ENCODE measurements at regions not wholly inside any gene's neighbourhood (a gene's known extent, or its start where the extent isn't known, plus 50 kb on each side); places are given as distances from the start of the nearest gene placed in this dataset.

DNA sequence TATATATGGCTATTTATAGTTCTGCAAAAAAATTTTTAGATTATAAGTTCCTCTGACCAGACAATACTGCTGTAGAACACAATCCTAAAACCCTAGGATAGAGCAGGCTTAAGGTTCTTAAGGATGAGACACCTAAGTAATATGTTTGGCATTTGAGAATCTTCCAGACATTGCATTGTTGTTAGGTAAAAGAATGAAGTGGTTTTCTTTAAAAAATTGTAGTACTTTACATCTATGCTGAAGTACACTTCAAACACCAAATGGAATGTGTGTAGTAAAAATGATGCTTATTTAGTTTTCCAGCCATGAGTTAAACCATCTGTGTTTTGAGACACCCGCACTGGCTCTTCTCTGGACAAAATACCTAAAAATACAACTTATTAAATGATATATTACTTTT is 857.7 kb downstream of the OTOL1 start:
- no peak for DNase-seq
- Histone ChIP-seq H3K9me3 (replicated peaks in 1 of 3) (no peaks in the 10 kb centered on the region), H3K36me3 (replicated peaks in 1 of 2) (no peaks in the 10 kb centered on the region), H3K4me1 (replicated peaks in 1 of 2) (no peaks in the 10 kb centered on the region), H3K27me3 (no peaks in the 10 kb centered on the region), H3K4me3 (no peak overlapping the region), H3K27ac (no peak overlapping the region)
- WGBS, 4 donors, result 59 to 80% (median 70%) methylated on average over 1 of the region's 1 CpG
- intact Hi-C loops (cut with DNase I), result no loop called here
- TF ChIP-seq, protein P1, sequence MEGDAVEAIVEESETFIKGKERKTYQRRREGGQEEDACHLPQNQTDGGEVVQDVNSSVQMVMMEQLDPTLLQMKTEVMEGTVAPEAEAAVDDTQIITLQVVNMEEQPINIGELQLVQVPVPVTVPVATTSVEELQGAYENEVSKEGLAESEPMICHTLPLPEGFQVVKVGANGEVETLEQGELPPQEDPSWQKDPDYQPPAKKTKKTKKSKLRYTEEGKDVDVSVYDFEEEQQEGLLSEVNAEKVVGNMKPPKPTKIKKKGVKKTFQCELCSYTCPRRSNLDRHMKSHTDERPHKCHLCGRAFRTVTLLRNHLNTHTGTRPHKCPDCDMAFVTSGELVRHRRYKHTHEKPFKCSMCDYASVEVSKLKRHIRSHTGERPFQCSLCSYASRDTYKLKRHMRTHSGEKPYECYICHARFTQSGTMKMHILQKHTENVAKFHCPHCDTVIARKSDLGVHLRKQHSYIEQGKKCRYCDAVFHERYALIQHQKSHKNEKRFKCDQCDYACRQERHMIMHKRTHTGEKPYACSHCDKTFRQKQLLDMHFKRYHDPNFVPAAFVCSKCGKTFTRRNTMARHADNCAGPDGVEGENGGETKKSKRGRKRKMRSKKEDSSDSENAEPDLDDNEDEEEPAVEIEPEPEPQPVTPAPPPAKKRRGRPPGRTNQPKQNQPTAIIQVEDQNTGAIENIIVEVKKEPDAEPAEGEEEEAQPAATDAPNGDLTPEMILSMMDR (IDR thresholded peaks at IDR 0.05), result no peak
- no peak for TF ChIP-seq POLR2A (IDR thresholded peaks at IDR 0.05)

DNA sequence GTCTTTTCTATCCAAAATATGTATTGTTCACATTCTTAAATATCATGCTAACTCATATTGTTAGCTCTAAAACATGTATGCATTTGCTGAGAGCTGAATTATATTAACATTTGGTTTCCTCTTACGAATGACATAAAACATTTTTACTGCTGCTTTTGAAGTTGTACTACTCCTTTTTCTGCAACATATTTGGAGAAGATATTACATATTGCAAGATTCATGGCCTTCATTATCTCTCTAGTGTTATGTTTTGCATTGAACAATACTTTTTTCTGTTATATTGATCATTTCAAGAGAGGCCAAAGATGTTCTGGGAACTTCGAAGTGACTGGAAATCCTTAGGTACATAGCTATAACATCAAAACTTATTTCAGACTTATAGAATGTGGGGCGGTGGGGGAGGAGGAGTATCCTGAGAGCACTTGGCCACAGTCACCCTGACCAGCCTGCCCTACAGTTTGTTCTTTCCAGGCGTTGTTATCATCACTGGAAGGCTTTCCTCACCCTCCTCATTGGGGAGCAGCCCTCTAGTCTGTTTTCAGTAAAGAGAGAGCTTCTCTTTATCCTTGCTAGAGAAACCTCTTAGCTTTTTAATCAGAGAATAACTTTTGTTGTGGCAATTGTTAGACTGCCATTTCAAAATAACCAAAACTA is 868.6 kb downstream of the OTOL1 start:
- Histone ChIP-seq H3K36me3 (replicated peaks in 1 of 2) (no peaks in the 10 kb centered on the region), H3K27me3 (no peaks in the 10 kb centered on the region), H3K4me3 (no peak overlapping the region), H3K9me3 (replicated peaks in 1 of 3) (peaks cover 0 to 8% (median 0%) of the 10 kb centered on the region in 3 donors), H3K4me1 (replicated peaks in 1 of 2) (no peaks in the 10 kb centered on the region), H3K27ac (no peak overlapping the region)
- no peak for DNase-seq
- no peak for TF ChIP-seq POLR2A (IDR thresholded peaks at IDR 0.05)
- whole genome bisulfite sequencing, 4 donors, result 60 to 75% (median 66%) methylated on average over 4 of the region's 4 CpGs
- intact Hi-C loops (cut with DNase I), result no loop called here

DNA sequence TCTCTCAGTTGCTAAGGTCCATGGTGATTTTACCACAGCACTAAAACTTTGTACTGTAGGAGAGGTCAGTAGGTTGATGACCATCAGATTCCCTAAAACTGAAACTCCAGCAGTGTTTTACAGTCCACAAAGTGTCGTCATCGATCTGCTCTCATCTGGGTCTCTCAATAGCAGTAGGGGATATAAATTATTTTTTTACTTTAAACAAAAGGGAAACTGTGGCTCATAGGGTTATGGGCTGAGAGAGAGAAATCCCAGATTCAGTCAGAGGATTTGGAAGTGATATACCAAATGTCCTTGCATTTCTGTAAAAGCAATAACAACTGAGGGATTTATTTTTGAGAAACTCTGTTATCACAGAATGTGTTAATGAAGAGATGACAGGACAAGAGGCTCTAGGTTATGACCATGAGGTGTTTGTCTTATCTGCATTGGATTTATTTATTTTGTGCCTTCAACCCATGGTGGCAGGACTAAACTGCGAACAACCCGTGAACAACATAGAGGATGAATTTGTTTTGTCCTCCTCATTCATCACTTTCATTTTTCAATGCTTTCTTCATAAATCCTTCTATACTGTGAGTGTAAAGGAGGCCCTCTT is 869.7 kb downstream of the OTOL1 start:
- Histone ChIP-seq H3K27ac (no peak overlapping the region), H3K4me3 (no peak overlapping the region), H3K27me3 (no peaks in the 10 kb centered on the region), H3K4me1 (replicated peaks in 1 of 2) (no peaks in the 10 kb centered on the region), H3K36me3 (replicated peaks in 1 of 2) (no peaks in the 10 kb centered on the region), H3K9me3 (replicated peaks in 1 of 3) (peaks cover 0 to 1% (median 0%) of the 10 kb centered on the region in 3 donors)
- DNase-seq, result no peak
- intact Hi-C loops (cut with DNase I), result no loop called here
- TF ChIP-seq, protein P1 (IDR thresholded peaks at IDR 0.05), result no peak
- 73 to 86% (median 74%) methylated on average over 4 of the region's 4 CpGs for whole genome bisulfite sequencing, 4 donors

DNA sequence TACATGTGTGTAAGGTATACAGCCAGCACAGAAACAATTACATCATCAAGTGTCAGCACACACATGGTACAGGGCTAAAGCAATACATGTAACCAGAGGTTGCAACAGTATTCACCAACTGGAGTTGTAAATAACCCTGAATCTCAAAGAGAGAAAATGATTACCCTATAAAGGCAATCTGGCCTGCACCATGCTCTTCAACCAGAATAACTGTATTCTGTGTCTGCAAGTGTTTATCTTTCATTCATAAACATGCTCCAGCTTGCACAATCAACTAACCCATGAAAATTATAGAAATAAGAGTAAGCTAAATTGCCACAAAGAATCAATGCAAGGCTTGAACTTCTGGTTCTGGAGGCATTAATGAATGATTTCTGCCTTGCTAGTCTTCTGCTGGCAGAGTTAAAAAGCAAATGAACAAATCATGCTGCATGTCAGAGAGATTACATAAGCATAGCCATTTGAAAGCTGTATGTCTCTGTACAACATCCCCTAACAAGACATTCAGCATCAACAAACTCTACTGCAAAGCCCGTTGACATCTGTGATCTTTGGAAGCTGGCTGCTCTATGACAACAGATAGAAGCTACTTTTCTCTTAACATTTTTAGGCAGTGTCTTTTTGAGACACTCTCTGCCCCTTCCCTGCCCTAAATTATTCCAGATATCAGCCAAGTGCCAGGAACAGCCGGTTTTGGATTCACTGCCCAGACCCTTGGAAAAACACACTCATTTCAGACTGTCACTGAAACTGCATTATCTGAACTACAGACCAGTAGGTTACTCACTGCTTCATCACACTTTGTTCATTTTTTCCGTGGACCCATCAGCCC is 871.0 kb downstream of the OTOL1 start:
- no peak overlapping the region for H3K4me3 ChIP-seq
- no peaks in the 10 kb centered on the region for H3K36me3 ChIP-seq (replicated peaks in 1 of 2)
- H3K9me3 ChIP-seq (replicated peaks in 1 of 3), result no peaks in the 10 kb centered on the region
- no peak for TF ChIP-seq POLR2A (IDR thresholded peaks at IDR 0.05)
- TF ChIP-seq, protein P1 (IDR thresholded peaks at IDR 0.05), result no peak
- H3K4me1 ChIP-seq (replicated peaks in 1 of 2), result no peaks in the 10 kb centered on the region
- intact Hi-C loops (cut with DNase I), result no loop called here
- DNase-seq, result no peak
- no peaks in the 10 kb centered on the region for H3K27me3 ChIP-seq
- no peak overlapping the region for H3K27ac ChIP-seq
- 34 to 57% (median 44%) methylated on average over 3 of the region's 3 CpGs for WGBS, 4 donors
